Neuron (in vitro differentiated cells): ENCODE measurements at regions not wholly inside any gene's neighbourhood (a gene's known extent, or its start where the extent isn't known, plus 50 kb on each side); places are given as distances from the start of the nearest gene placed in this dataset.

Source experiments
- H2AFZ ChIP-seq: one replicate; pipeline ENCODE4 v1.6.1; 2013; ENCODE audit warnings: low read depth, mild to moderate bottlenecking, inconsistent platforms, low read length, moderate library complexity
- H3K27me3 ChIP-seq: one replicate; pipeline ENCODE4 v1.6.1; 2013; ENCODE audit warnings: low read length; ENCODE audit not compliant: insufficient read depth
- H3K36me3 ChIP-seq: one replicate; pipeline ENCODE4 v1.6.1; 2013; ENCODE audit warnings: low read length; ENCODE audit not compliant: insufficient read depth
- H3K4me1 ChIP-seq: one replicate; pipeline ENCODE4 v1.6.1; 2013; ENCODE audit warnings: low read length; ENCODE audit not compliant: insufficient read depth
- H3K4me3 ChIP-seq: 2 replicates; pipeline ENCODE4 v1.5.1; 2013; ENCODE audit warnings: mild to moderate bottlenecking, low read length, moderate library complexity
- H3K9me3 ChIP-seq: one replicate; pipeline ENCODE4 v1.6.1; 2013; ENCODE audit warnings: low read length

DNA sequence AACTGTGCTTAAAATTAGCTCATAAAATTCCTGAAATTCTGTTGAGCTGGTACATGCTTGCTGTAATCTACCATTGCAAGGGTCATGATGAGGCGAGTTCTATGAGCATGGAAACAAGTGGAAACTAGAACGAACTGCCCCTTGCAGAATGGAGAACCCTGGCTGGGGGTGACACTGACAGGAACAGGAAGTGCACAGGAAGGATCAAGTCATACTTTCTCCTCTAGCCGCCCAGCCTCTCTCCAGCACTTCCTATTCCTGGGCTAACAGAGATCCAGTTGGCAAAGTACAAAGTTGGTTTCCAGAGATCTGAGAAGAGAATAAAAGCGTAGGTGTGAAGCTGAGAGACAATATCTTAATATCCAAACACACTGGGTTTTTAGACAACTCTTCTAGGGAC lies 414.2 kb upstream of the PODXL start:
- H3K4me3 ChIP-seq = no peak overlapping the region
- H3K27me3 ChIP-seq = peaks cover 4% of the 10 kb centered on the region
- no peaks in the 10 kb centered on the region for H3K4me1 ChIP-seq
- no peaks in the 10 kb centered on the region for H3K36me3 ChIP-seq
- no peak overlapping the region for H2AFZ ChIP-seq
- H3K9me3 ChIP-seq = no peaks in the 10 kb centered on the region

DNA sequence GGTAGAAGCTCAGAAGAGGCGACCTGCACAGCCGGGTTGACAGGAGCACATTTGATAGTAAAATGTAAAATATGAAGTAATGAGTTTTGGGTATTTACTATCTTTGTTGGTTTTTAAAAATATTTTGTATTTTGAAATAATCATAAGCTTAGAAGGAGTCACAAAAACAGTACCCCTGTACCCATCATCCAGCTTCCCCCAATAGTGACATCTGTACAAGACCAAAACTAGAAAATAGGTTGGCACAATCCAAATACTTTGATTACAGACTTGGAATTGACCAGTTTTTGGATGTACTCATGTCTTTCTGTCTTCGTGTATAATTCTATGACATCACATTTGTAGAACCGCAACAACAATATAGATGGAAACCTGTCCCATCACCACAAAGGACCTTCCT lies 413.1 kb upstream of the PODXL start:
- H3K36me3 ChIP-seq = no peaks in the 10 kb centered on the region
- H3K27me3 ChIP-seq = peaks cover 4% of the 10 kb centered on the region
- no peaks in the 10 kb centered on the region for H3K4me1 ChIP-seq
- H2AFZ ChIP-seq = no peak overlapping the region
- H3K4me3 ChIP-seq = no peak overlapping the region
- H3K9me3 ChIP-seq = no peaks in the 10 kb centered on the region

DNA sequence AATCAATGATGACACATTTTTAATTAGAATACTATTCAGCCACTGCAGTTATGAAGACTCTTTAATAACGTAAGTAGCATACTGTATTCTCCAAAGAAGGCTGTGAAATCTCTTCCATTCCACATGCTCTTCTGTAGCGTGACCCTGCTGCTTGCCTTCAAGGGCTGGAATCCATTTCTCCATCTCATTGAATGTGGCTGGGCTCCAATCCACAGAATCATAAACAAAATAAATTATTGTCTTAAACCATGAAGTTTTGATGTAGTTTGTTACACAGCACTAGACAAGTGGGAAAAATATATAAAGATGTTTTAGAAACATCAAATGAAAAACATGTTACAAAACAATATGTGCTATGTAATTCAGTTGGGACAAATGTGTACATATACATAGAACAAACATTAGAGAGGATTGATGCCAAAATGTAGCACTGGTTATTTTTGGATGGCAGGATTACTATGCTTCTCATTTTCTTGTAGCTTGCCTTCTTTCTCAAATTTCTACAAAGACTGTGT lies 410.8 kb upstream of the PODXL start:
- H3K9me3 ChIP-seq = no peaks in the 10 kb centered on the region
- H3K36me3 ChIP-seq = no peaks in the 10 kb centered on the region
- H3K4me1 ChIP-seq = no peaks in the 10 kb centered on the region
- no peak overlapping the region for H3K4me3 ChIP-seq
- H3K27me3 ChIP-seq = peaks cover under 1% of the 10 kb centered on the region
- no peak overlapping the region for H2AFZ ChIP-seq

DNA sequence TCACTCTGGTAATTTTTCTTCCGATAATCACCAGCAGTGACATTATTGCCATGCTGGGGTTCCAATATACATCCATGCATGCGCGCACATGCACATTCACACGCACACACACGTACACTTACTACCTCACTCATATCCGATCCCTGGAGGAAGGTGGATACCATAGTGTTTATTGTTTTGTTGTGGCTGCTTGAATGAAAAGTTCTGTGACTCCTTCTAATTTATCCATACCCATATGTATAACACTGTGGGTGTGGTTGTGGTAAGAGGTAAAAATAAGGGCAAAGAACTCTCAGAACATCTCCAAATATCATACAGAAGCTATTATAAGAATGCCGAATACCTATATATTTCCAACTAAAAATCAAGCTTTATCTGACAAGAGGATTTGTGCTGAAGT lies 407.8 kb upstream of the PODXL start:
- no peak overlapping the region for H2AFZ ChIP-seq
- no peaks in the 10 kb centered on the region for H3K4me1 ChIP-seq
- H3K4me3 ChIP-seq = no peak overlapping the region
- no peaks in the 10 kb centered on the region for H3K9me3 ChIP-seq
- no peaks in the 10 kb centered on the region for H3K27me3 ChIP-seq
- H3K36me3 ChIP-seq = no peaks in the 10 kb centered on the region

DNA sequence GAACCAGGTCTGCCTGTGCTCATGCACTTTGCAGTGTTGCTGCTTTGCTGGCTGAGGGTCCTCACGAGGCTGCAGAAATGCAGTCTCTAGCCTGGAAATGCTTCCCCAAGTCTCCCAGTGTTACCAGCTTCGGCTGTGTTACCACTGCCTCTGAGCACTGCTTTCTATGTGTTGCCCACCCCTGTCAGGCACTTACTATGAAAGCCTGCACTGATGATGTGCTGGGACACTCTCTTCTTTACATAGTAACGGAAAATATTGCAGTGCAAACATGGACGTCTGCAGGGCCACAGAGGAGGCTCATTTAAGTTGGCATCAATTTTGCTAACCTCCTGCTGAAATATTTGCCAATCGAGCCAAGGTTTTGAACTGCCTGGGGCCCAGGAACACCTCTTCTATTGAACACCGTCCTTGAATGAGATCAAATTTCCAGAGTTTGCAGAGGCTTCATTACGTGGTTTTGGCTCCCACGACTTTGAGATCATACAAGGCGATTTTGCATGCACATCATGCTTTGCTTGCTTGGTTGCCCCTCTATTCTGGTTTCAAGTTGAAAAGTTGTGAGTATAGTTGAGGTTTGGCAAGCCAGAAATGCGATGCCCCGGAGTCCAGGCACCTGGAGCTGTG lies 404.7 kb upstream of the PODXL start:
- no peaks in the 10 kb centered on the region for H3K4me1 ChIP-seq
- no peaks in the 10 kb centered on the region for H3K36me3 ChIP-seq
- H2AFZ ChIP-seq = no peak overlapping the region
- H3K4me3 ChIP-seq = no peak overlapping the region
- H3K27me3 ChIP-seq = no peaks in the 10 kb centered on the region
- no peaks in the 10 kb centered on the region for H3K9me3 ChIP-seq

DNA sequence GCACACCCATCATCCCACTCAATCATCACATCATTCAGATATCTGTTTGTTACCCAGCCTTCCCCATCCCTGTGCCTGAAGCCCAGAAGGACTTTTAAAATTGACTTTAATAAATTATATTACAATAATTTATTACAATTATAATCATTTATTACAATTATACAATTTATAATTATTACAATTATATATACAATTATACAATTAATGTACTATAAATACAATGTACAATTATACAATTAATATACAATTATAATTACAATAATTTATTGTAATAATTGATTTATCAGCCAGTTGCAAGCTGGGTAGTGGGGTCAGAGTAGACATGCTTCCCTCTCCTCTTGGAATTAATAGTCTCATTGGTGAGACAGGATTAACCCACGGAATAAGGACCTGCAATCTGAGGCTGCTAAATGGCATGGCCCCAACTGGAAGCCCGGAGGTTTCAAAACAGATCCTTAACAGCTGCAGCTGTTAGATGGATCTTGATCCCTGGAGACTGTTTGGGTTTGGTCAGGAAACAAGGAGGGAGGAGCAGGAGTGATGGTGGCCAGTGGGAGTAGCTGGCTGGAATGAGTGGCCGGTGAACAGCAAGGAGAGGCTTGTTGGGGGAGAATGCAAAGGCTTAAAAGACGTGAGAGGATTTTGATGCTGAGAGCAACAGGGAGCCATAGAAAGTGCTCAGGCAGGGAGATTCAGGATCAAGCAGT lies 402.8 kb upstream of the PODXL start:
- Histone ChIP-seq H3K36me3 (no peaks in the 10 kb centered on the region), H3K9me3 (no peaks in the 10 kb centered on the region), H2AFZ (no peak overlapping the region), H3K4me1 (no peaks in the 10 kb centered on the region), H3K27me3 (no peaks in the 10 kb centered on the region), H3K4me3 (no peak overlapping the region)

DNA sequence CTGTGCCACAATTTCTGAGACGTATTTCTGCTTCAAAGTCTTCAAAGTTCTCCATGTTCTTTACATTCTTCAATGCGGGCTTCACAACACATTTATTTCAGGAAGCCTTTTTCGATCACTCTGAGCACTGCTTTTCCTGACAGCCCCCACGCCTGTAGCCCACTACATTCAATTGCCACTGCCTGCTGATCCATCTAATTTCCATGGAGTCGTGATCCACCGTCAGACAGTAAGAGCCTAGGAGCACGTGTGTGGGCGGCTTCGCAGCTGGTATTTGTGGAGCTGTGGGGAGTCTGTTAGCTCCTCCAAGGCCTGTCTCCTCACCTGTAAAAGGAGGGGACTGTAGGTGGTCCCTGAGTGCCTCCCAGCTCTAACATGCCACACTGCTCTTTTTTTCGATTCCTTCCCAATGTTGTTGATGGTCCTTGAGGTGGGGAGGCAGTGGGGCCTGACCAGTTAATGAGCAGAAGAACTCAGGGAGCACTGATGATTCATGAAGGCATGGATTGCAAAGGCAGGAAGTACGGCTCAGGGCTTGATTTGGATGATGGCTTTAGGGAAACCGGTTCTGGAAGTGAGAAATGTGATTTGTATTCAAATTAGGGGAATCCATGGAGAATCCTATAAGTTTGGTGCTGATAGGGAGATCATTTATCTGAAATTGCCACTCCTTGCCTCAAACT lies 401.1 kb upstream of the PODXL start:
- H3K36me3 ChIP-seq = no peaks in the 10 kb centered on the region
- no peaks in the 10 kb centered on the region for H3K9me3 ChIP-seq
- H2AFZ ChIP-seq = no peak overlapping the region
- no peak overlapping the region for H3K4me3 ChIP-seq
- H3K4me1 ChIP-seq = no peaks in the 10 kb centered on the region
- no peaks in the 10 kb centered on the region for H3K27me3 ChIP-seq

DNA sequence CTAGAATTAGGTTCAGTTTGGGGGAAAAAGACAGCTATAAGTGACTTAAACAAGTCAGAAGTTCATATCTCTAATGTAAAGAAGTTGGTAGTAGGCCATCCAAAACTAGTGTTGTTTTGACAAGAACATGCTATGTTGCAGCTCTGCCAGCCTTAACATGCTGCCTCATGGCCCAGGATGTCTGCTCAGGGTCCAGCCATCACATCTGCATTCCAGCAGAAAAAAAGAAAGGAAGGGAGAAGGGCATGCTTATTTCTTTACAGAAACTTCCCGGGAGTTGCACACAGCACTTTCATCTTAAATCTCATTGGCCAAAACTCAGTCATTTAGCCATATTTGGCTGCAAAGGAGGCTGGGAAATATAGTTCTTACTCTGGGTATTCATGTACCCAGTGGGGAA lies 400.4 kb upstream of the PODXL start:
- H3K4me1 ChIP-seq = no peaks in the 10 kb centered on the region
- H3K27me3 ChIP-seq = no peaks in the 10 kb centered on the region
- H3K4me3 ChIP-seq = no peak overlapping the region
- no peaks in the 10 kb centered on the region for H3K9me3 ChIP-seq
- no peaks in the 10 kb centered on the region for H3K36me3 ChIP-seq
- no peak overlapping the region for H2AFZ ChIP-seq

DNA sequence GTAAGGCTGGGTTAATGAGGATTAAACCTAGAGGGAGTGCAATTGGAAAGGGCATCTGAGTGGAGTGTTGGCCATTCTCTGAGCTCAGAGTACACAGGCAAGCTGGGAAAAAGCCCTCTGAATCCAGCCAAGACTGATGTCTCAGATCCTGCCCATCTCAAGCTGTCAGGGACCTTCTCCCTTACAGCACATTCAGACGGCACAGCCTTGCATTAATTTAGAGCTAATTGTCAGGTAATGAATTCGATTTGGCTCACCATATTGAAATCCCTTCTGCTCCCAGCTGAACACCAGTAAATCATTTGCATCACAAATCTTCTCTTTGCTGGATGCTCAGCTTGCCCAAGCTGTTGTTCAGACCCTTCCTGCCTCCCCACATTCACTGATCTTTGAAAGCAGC lies 399.3 kb upstream of the PODXL start:
- Histone ChIP-seq H3K4me3 (no peak overlapping the region), H3K36me3 (no peaks in the 10 kb centered on the region), H3K9me3 (no peaks in the 10 kb centered on the region), H3K27me3 (no peaks in the 10 kb centered on the region), H3K4me1 (no peaks in the 10 kb centered on the region), H2AFZ (no peak overlapping the region)

DNA sequence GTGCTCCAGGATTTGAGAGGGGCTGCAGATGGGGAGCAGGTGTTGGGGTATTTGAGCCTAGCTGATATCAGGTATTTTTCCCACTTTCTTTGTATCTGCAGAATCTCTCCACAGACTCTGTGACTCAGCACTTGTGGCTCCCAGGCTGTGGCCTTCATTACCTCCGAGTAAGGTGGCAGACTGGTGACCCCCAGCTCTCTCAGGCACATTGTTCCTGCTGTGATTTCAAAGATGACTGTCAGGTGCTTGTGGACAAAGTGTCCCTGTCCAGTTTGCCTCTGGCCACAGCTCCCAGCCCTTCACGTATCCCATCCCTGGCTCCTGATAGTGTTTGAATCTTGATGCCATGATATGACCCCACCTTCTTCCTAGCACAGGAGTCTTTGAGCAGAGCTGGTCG lies 396.8 kb upstream of the PODXL start:
- Histone ChIP-seq H3K36me3 (no peaks in the 10 kb centered on the region), H3K4me3 (no peak overlapping the region), H3K27me3 (no peaks in the 10 kb centered on the region), H3K9me3 (no peaks in the 10 kb centered on the region), H2AFZ (no peak overlapping the region), H3K4me1 (no peaks in the 10 kb centered on the region)

DNA sequence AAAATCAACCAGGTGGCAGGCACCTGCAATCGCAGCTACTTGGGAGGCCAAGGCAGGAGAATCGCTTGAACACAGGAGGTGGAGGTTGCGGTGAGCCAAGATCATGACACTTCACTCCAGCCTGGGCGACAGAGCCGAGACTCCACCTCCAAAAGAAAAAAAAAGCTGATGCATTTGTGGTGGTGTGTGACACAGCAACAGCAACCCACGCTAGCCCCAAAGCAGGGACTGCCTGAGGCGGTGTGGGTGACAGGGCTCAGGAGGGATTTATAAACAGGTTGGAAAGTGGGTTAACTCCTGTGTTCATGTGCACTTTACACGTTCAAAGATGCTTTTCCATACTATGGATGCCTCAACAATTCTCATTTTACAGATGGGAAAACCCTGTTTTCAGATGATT lies 395.9 kb upstream of the PODXL start:
- Histone ChIP-seq H3K9me3 (no peaks in the 10 kb centered on the region), H3K4me3 (no peak overlapping the region), H2AFZ (no peak overlapping the region), H3K4me1 (no peaks in the 10 kb centered on the region), H3K36me3 (no peaks in the 10 kb centered on the region), H3K27me3 (no peaks in the 10 kb centered on the region)

DNA sequence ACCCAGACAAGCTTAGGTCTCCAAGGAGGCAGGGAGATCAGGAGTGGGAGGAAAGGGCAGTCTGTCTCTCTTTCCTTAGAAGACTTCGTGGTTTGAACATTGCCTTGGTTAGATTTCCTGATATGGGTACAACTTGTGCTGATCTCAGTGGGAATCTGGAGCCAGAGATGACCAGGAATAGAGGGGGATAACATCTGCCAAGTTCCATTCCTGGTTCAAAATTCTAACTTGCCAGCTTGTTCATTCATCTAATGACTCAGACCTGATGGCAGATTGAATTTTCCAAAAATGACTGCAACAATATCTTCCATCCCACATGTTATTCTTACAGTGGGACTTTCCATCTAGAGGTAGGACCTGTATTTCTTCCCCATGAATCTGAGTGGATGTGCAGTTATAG lies 394.3 kb upstream of the PODXL start:
- Histone ChIP-seq H3K27me3 (peaks cover 5% of the 10 kb centered on the region), H3K9me3 (no peaks in the 10 kb centered on the region), H3K4me1 (no peaks in the 10 kb centered on the region), H2AFZ (no peak overlapping the region), H3K36me3 (no peaks in the 10 kb centered on the region), H3K4me3 (no peak overlapping the region)

DNA sequence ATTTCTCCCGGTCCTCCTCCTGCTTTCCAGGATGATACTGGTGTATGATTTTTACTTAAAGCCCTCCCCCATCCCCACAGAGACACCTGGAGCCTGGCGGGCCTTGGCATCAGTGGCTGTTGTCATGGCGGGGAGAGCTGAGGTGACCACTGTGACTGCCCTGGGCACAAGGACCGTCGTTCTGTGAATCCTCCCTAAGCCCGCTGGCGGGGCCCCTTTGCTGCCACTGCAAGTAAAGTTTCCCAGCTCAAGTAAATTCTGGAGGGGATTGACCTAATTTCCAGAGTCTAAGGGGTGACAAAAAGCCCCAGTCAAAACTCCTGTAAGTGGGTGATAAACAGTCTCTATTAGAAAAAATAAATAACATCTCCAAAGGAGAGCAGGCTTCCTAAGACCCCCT lies 393.2 kb upstream of the PODXL start:
- Histone ChIP-seq H3K27me3 (peaks cover 13% of the 10 kb centered on the region), H3K36me3 (no peaks in the 10 kb centered on the region)

More for the DNA sequence above, 393.2 kb upstream of the PODXL start:
- Histone ChIP-seq H3K4me3 (no peak overlapping the region), H3K9me3 (no peaks in the 10 kb centered on the region), H3K4me1 (no peaks in the 10 kb centered on the region), H2AFZ (no peak overlapping the region)
